ENCODE measurements at regions not wholly inside any gene's neighbourhood (a gene's known extent, or its start where the extent isn't known, plus 50 kb on each side); places are given as distances from the start of the nearest gene placed in this dataset.

- H3K4me1 ChIP-seq (replicated peaks in 1 of 4; ENCODE audit: control insufficient read depth in 3 of 4, insufficient read depth in 4 of 4, low read length in 3 of 4) = peaks cover 0 to 4% (median 0%) of the 10 kb centered on the region in 4 experiments; a peak in 1 of 7 replicates
- no peak for TF ChIP-seq JUN (IDR thresholded peaks at IDR 0.05; ENCODE audit: low read depth, low read length)
Measured at GRCh38 chr9:79037338-79037737, 534.4 kb upstream of the TLE4 start.

More at GRCh38 chr9:79037338-79037737, 534.4 kb upstream of the TLE4 start:
- POLR2A ChIA-PET (ENCODE audit: partially characterized antibody) = no interaction called here
- Histone ChIP-seq H3K56ac (replicated peaks; ENCODE audit: insufficient read length, low read depth, low read length) (no peak overlapping the region), H3K14ac (ENCODE audit: insufficient read length) (no peak overlapping the region), H4K8ac (ENCODE audit: extremely low read depth, insufficient read depth, low read length) (no peak overlapping the region), H2BK12ac (ENCODE audit: low read depth, low read length) (no peak overlapping the region), H4K20me1 (replicated peaks in 1 of 2; ENCODE audit: control insufficient read depth in 1 of 2, insufficient read depth in 2 of 2, low read length in 2 of 2) (no peaks in the 10 kb centered on the region), H3K18ac (ENCODE audit: extremely low read depth, low read length) (no peak overlapping the region), H2AK5ac (ENCODE audit: low read depth, low read length) (no peak overlapping the region), H3K27ac (ENCODE audit: low read depth, low read length) (no peak overlapping the region), H3K9ac (replicated peaks in 1 of 4; ENCODE audit: extremely low read depth in 1 of 4, low read depth in 3 of 4, low read length in 3 of 4) (no peak overlapping the region), H2AFZ (ENCODE audit: low read length) (no peak overlapping the region), H2BK20ac (ENCODE audit: low read length) (no peak overlapping the region), H3K23me2 (ENCODE audit: low read depth, low read length) (peaks cover 2% of the 10 kb centered on the region; the same call in 1 of the 2 replicates), H3K36me3 (ENCODE audit: control insufficient read depth in 2 of 4, insufficient read depth in 4 of 4, low read length in 3 of 4) (no peaks in the 10 kb centered on the region), H2BK15ac (ENCODE audit: low read length) (no peak overlapping the region), H3K4ac (replicated peaks; ENCODE audit: insufficient read length, low read depth, low read length) (no peak overlapping the region), H2BK120ac (replicated peaks; ENCODE audit: low read depth, low read length) (no peak overlapping the region), H3K27me3 (replicated peaks in 1 of 4; ENCODE audit: control insufficient read depth in 3 of 4, extremely low read depth in 1 of 4, insufficient read depth in 3 of 4, low read length in 3 of 4) (no peaks in the 10 kb centered on the region), H3K4me3 (ENCODE audit: extremely low read depth in 1 of 4, insufficient read depth in 2 of 4, low read depth in 3 of 4, low read length in 4 of 4) (no peak overlapping the region), H3K23ac (ENCODE audit: insufficient read length) (no peak overlapping the region), H3K79me1 (ENCODE audit: low read depth, low read length) (no peaks in the 10 kb centered on the region), H2BK5ac (ENCODE audit: low read depth, low read length) (no peak overlapping the region), H4K91ac (replicated peaks; ENCODE audit: insufficient read length, low read length) (no peak overlapping the region), H3K79me2 (ENCODE audit: control insufficient read depth in 1 of 2, insufficient read depth in 2 of 2, low read length in 2 of 2) (no peaks in the 10 kb centered on the region), H3K9me3 (ENCODE audit: insufficient read depth in 2 of 2, low read depth in 1 of 2, low read length in 1 of 2) (no peaks in the 10 kb centered on the region; a peak in 1 of 4 replicates), H4K5ac (ENCODE audit: insufficient read length, low read depth, low read length) (no peak overlapping the region), H3K4me2 (ENCODE audit: insufficient read depth in 1 of 2, low read depth in 2 of 2, low read length in 2 of 2) (no peak overlapping the region)
- no peak for DNase-seq (ENCODE audit: low read depth in 1 of 2, low spot score in 2 of 2)
- 97% methylated on average over 13 of the region's 19 CpGs; no CpG with 5 or more reads in 1 of the 2 experiments for WGBS, 2 experiments (ENCODE audit: extremely low coverage in 1 of 2, insufficient coverage in 1 of 2, insufficient read length in 1 of 2, insufficient replicate concordance in 2 of 2, low coverage in 1 of 2, low lambda C conversion rate in 2 of 2, missing lambda C conversion rate in 1 of 2)
- CTCF ChIA-PET (ENCODE audit: partially characterized antibody) = interaction anchor here (0.7 kb wide), 1 partner anchor 254 kb away, joined by 3 read pairs; no protein-coding TSS in a partner anchor
- FAIRE-seq = no peak
